ENCODE measurements at regions not wholly inside any gene's neighbourhood (a gene's known extent, or its start where the extent isn't known, plus 50 kb on each side); places are given as distances from the start of the nearest gene placed in this dataset.
A peak's percentile ranks its signal among the peaks of the same experiment; 100 is the strongest.

DNA sequence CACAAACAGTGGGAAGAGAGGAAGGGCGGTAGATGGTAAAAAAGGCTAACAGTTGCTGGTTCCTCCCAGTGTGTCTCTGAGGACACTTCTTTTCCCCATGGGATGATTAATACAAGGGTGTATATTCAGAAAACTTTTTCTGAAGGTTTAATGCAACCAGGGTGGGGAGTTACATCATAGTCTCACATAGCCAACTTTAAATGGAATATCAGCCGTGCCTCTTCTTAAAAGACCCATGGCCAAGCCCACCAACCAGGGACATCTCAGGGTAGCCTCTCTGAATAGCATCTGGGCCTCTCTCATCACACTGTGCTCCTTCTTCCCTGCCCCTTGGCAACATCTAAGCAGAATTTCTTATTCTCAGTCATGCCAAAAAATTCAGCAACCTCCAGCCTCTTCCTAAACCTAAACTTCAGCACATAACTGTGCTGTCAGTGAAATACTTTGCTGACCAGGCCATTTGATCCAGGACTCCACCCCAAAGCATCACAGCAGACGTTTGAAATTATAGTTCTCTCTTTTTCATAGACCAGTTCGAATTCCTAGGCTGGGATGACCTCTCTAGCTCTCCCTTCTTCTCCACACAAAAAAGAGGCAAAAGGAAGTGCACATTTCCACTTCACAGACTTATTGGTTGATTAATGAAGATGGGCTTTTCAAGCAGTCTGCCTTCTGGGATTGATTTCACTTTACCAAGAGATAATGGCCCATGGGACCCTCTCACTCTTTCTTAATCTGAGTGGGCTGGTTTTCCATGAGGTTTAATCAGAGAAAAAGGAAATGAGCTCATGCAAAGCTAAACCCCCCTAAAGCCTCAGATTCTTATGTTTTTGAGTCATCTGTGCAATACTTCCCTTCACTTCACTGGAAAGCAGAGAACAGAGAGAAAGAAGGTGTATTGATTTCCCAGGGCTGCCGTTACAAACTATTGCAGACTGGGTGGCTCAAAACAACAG lies 85.1 kb upstream of the RAI14 start:
- Histone ChIP-seq H3K27ac (no peak overlapping the region), H3K36me3 (no peaks in the 10 kb centered on the region), H3K9me3 (ENCODE audit: low read depth) (no peaks in the 10 kb centered on the region), H3K4me1 (ENCODE audit: low read depth) (no peaks in the 10 kb centered on the region), H3K27me3 (no peaks in the 10 kb centered on the region), H3K4me3 (no peak overlapping the region)
- peak in 1 of 2 donors; percentile 77 for DNase-seq (ENCODE audit: low read depth in 1 of 2, low spot score in 1 of 2)
- TF ChIP-seq, protein P1, sequence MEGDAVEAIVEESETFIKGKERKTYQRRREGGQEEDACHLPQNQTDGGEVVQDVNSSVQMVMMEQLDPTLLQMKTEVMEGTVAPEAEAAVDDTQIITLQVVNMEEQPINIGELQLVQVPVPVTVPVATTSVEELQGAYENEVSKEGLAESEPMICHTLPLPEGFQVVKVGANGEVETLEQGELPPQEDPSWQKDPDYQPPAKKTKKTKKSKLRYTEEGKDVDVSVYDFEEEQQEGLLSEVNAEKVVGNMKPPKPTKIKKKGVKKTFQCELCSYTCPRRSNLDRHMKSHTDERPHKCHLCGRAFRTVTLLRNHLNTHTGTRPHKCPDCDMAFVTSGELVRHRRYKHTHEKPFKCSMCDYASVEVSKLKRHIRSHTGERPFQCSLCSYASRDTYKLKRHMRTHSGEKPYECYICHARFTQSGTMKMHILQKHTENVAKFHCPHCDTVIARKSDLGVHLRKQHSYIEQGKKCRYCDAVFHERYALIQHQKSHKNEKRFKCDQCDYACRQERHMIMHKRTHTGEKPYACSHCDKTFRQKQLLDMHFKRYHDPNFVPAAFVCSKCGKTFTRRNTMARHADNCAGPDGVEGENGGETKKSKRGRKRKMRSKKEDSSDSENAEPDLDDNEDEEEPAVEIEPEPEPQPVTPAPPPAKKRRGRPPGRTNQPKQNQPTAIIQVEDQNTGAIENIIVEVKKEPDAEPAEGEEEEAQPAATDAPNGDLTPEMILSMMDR (IDR thresholded peaks at IDR 0.05; ENCODE audit: low read depth, low read length) = no peak

DNA sequence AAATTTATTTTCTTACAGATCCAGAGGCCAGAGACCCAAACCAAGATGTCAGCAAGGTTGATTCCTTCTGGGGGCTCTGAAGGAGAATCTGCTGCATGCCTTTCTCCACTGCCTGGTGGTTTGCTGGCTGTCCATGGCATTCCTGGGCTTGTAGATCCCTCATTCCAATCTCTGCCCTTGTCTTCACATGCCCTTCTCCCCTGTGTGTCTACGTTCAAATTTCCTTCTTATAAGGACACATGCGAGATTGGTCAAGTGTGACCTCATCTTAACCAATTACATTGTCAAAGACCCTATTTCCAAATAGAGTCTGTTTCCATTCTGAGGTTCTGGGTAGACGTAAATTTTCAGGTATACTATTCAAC lies 84.5 kb upstream of the RAI14 start:
- Histone ChIP-seq H3K4me1 (ENCODE audit: low read depth) (no peaks in the 10 kb centered on the region), H3K27ac (no peak overlapping the region), H3K27me3 (no peaks in the 10 kb centered on the region), H3K9me3 (ENCODE audit: low read depth) (no peaks in the 10 kb centered on the region), H3K36me3 (no peaks in the 10 kb centered on the region), H3K4me3 (no peak overlapping the region)
- TF ChIP-seq, protein P1 (IDR thresholded peaks at IDR 0.05; ENCODE audit: low read depth, low read length) = no peak
- peak in 1 of 2 donors; percentile 65 for DNase-seq (ENCODE audit: low read depth in 1 of 2, low spot score in 1 of 2)

DNA sequence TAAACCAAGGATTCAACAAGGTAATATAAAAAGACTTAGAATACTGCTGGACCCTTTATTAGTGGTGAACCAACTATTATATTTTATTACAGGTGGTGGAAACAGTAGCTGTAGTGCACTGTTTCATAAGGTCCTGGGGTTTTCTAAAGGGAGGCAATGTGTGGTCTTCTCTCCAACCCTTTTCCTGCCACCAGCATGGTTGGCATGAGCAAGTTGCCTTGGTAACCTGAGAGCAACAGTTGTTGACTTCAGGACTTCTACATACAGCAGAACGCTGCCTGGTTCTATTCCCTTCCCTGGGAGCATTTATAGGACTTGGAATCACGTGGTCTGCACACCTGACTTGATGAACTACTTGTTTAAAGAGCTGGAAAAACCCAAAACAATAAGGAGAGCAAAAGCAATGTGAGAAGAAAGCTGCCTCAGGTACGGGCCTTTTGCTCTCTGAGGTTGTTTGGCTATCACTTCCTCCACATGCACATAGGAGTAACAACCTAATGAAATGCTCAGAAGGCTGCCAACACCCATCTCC lies 81.1 kb upstream of the RAI14 start:
- no peaks in the 10 kb centered on the region for H3K9me3 ChIP-seq (ENCODE audit: low read depth)
- no peaks in the 10 kb centered on the region for H3K27me3 ChIP-seq
- H3K36me3 ChIP-seq = no peaks in the 10 kb centered on the region
- no peak overlapping the region for H3K27ac ChIP-seq
- no peak for DNase-seq (ENCODE audit: low read depth in 1 of 2, low spot score in 1 of 2)
- TF ChIP-seq, protein P1 (IDR thresholded peaks at IDR 0.05; ENCODE audit: low read depth, low read length) = no peak
- H3K4me1 ChIP-seq (ENCODE audit: low read depth) = no peaks in the 10 kb centered on the region
- H3K4me3 ChIP-seq = no peak overlapping the region

DNA sequence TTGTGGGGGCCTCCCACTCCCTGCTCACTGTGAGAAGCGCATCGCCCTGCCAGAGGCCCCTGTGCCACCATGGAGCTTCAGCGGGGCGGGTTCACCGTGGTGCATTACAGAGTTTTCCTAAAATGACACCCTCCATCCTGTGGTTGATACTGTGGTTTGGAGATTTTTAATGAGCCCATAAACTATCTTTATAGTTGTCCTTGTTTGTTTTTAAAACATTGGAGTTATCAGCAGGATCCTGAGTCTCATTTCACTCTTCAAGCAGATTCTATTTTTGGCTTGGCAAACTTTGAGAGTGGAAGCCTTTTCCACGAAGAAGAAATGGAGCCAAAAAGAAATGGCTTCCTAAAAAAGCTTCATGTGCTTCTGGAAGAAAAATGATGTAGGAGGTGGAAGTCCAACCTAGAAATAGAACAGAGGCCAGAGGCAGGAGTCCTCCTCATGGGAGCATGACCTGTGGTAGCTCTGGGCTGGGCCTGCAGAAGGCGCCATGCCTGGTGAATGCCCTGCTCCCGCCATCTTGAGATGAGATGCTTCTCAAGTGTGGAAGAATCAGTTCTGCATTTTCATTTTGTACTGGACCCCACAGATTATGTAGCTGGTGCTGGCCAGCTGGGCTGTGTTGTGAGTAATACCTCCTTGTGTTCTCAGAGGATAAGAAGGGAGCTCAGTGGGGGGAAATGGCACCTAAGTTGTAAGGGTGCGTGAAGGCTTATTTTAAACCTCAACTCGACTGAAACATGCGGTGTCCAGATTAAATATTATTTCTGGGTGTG lies 79.0 kb upstream of the RAI14 start:
- Histone ChIP-seq H3K4me3 (no peak overlapping the region), H3K36me3 (no peaks in the 10 kb centered on the region), H3K4me1 (ENCODE audit: low read depth) (no peaks in the 10 kb centered on the region), H3K9me3 (ENCODE audit: low read depth) (no peaks in the 10 kb centered on the region), H3K27me3 (no peaks in the 10 kb centered on the region), H3K27ac (no peak overlapping the region)
- TF ChIP-seq, protein P1 (IDR thresholded peaks at IDR 0.05; ENCODE audit: low read depth, low read length) = no peak
- DNase-seq (ENCODE audit: low read depth in 1 of 2, low spot score in 1 of 2) = no peak

DNA sequence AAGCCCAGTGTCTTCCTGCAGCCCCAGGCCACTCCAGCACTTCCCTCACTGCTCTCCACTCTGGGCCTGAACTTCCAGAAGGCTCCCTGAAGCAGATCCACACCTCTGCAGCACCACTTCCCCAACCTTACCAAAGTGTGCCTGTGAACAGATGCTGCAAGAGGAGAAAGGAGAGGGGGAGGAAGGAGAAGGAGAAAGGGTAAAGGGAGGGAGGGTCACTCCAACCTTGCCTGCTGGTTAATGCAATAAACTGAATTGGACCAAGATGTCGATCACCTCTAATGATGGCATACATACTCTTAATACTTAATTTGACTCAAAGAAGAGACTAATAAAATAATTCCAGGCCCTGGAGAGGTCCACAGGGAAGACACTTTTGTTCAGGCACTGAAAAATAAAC lies 77.2 kb upstream of the RAI14 start:
- no peak for DNase-seq (ENCODE audit: low read depth in 1 of 2, low spot score in 1 of 2)
- Histone ChIP-seq H3K36me3 (no peaks in the 10 kb centered on the region), H3K27me3 (no peaks in the 10 kb centered on the region), H3K4me3 (no peak overlapping the region), H3K27ac (no peak overlapping the region), H3K4me1 (ENCODE audit: low read depth) (no peaks in the 10 kb centered on the region), H3K9me3 (ENCODE audit: low read depth) (no peaks in the 10 kb centered on the region)
- TF ChIP-seq, protein P1 (IDR thresholded peaks at IDR 0.05; ENCODE audit: low read depth, low read length) = no peak
